Loucy (cell line): ENCODE measurements at regions not wholly inside any gene's neighbourhood (a gene's known extent, or its start where the extent isn't known, plus 50 kb on each side); places are given as distances from the start of the nearest gene placed in this dataset.

Experiments used
- H2AFZ ChIP-seq: fragments of 200-600 bp; sonication (generic); 2 replicates; pipeline ENCODE4 v1.6.0; 2016; ENCODE audit warnings: antibody characterized with exemption, mild to moderate bottlenecking, low read length, moderate library complexity
- H3F3A ChIP-seq: fragments of 200-600 bp; 2 replicates; pipeline ENCODE4 v1.6.0; 2016; ENCODE audit warnings: antibody characterized with exemption, low read depth, mild to moderate bottlenecking
- H3K27me3 ChIP-seq: fragments of 200-600 bp; sonication (generic); 2 replicates; pipeline ENCODE4 v1.6.1; 2014; ENCODE audit warnings: low read length, mild to moderate bottlenecking; ENCODE audit not compliant: insufficient read depth, poor library complexity, severe bottlenecking
- H3K36me3 ChIP-seq: fragments of 200-600 bp; sonication (generic); 2 replicates; pipeline ENCODE4 v1.6.1; 2016; ENCODE audit warnings: low read length; ENCODE audit not compliant: insufficient read depth
- H3K4me1 ChIP-seq: fragments of 200-600 bp; sonication (generic); 2 replicates; pipeline ENCODE4 v1.5.1; 2014; ENCODE audit warnings: low read length, mild to moderate bottlenecking; ENCODE audit not compliant: insufficient read depth, poor library complexity, severe bottlenecking
- H3K4me2 ChIP-seq: fragments of 200-600 bp; sonication (generic); 2 replicates; pipeline ENCODE4 v1.6.0; 2014; ENCODE audit warnings: antibody characterized with exemption, low read length, low read depth, mild to moderate bottlenecking; ENCODE audit not compliant: poor library complexity, severe bottlenecking
- H3K4me3 ChIP-seq: fragments of 200-600 bp; sonication (generic); 2 replicates; pipeline ENCODE4 v1.5.1; 2014; ENCODE audit warnings: low read length, mild to moderate bottlenecking, mixed read lengths; ENCODE audit not compliant: poor library complexity, severe bottlenecking
- H3K79me2 ChIP-seq: fragments of 200-600 bp; sonication (generic); 2 replicates; pipeline ENCODE4 v1.6.1; 2014; ENCODE audit warnings: low read length; ENCODE audit not compliant: insufficient read depth
- H3K9ac ChIP-seq: fragments of 200-600 bp; sonication (generic); 2 replicates; pipeline ENCODE4 v1.6.0; 2014; ENCODE audit warnings: mild to moderate bottlenecking, low read depth, low read length, moderate library complexity; ENCODE audit not compliant: poor library complexity, severe bottlenecking
- H3K9me2 ChIP-seq: fragments of 200-600 bp; sonication (generic); replicated peaks from 2 replicates; pipeline ENCODE4 v1.6.1; 2016; ENCODE audit warnings: low read depth, low read length, mixed read lengths
- H3K9me3 ChIP-seq: fragments of 200-600 bp; sonication (generic); 2 replicates; pipeline ENCODE4 v1.6.1; 2014; ENCODE audit warnings: mild to moderate bottlenecking, antibody characterized with exemption, low read length, low read depth; ENCODE audit not compliant: insufficient read depth
- H4K20me1 ChIP-seq: fragments of 200-600 bp; sonication (generic); 2 replicates; pipeline ENCODE4 v1.6.0; 2014; ENCODE audit warnings: antibody characterized with exemption, low read length, mild to moderate bottlenecking; ENCODE audit not compliant: insufficient read depth, poor library complexity, severe bottlenecking
- EZH2phosphoT487 ChIP-seq: fragments of 200-600 bp; IDR thresholded peaks from 2 replicates; pipeline ENCODE4 v1.6.1; 2018; ENCODE audit warnings: antibody characterized with exemption, mild to moderate bottlenecking, moderate library complexity, borderline replicate concordance
- TF ChIP-seq, protein P1 (sequence below): fragments of 200-600 bp; sonication (generic); conservative IDR thresholded peaks from 2 replicates; pipeline ENCODE4 v1.5.1; 2014; ENCODE audit warnings: mild to moderate bottlenecking, antibody characterized with exemption, low read length

DNA sequence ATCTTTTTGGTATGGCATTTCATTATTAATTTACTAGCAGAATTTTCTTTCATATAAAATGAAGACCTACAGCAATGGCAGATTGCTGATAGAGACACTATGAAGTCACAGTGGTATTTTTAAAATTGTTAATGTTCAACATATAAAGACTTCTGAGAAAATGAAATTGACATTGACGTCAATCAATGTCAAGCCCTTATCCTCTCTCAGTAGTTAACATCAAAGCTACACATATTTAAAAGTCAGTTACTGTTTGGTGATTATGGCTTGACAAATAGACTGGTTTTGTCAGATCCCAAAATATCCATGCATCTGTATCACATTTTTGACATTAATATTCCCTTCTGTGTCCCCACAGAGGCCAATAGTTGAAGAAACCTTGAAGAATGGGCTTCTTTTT is 1069.1 kb upstream of the SEL1L start:
- no peak overlapping the region for H3K4me3 ChIP-seq
- H2AFZ ChIP-seq, result no peak overlapping the region
- H3F3A ChIP-seq, result no peaks in the 10 kb centered on the region

DNA sequence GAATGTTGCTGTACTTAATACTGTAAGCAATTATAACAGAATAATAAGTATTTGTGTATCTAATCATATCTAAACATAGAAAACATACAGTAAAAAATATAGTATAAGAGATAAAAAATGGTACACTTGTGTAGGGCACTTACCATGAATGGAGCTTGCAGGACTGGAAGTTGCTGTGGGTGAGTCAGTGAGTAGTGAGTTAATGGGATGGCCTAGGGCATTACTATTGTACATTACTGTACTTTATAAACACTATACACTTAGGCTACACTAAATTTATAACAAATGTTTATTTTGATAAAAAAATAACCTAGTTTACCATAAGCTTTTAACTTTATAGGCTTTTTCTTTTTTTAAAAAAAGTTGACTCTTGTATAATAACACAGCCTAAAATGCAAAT is 1071.2 kb upstream of the SEL1L start:
- no peaks in the 10 kb centered on the region for H3K36me3 ChIP-seq
- H3K9me2 ChIP-seq, result no peaks in the 10 kb centered on the region
- H4K20me1 ChIP-seq, result no peaks in the 10 kb centered on the region
- no peaks in the 10 kb centered on the region for H3K4me1 ChIP-seq
- no peak overlapping the region for H3K9ac ChIP-seq
- H3K4me3 ChIP-seq, result no peak overlapping the region
- H2AFZ ChIP-seq, result no peak overlapping the region
- no peaks in the 10 kb centered on the region for H3K79me2 ChIP-seq
- no peaks in the 10 kb centered on the region for H3K9me3 ChIP-seq
- TF ChIP-seq, protein P1, sequence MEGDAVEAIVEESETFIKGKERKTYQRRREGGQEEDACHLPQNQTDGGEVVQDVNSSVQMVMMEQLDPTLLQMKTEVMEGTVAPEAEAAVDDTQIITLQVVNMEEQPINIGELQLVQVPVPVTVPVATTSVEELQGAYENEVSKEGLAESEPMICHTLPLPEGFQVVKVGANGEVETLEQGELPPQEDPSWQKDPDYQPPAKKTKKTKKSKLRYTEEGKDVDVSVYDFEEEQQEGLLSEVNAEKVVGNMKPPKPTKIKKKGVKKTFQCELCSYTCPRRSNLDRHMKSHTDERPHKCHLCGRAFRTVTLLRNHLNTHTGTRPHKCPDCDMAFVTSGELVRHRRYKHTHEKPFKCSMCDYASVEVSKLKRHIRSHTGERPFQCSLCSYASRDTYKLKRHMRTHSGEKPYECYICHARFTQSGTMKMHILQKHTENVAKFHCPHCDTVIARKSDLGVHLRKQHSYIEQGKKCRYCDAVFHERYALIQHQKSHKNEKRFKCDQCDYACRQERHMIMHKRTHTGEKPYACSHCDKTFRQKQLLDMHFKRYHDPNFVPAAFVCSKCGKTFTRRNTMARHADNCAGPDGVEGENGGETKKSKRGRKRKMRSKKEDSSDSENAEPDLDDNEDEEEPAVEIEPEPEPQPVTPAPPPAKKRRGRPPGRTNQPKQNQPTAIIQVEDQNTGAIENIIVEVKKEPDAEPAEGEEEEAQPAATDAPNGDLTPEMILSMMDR, result no peak
- TF ChIP-seq EZH2phosphoT487, result no peak
- H3F3A ChIP-seq, result no peaks in the 10 kb centered on the region
- H3K27me3 ChIP-seq, result no peaks in the 10 kb centered on the region
- no peak overlapping the region for H3K4me2 ChIP-seq

More for the DNA sequence above, 1069.1 kb upstream of the SEL1L start:
- H3K9me3 ChIP-seq, result no peaks in the 10 kb centered on the region
- H3K4me1 ChIP-seq, result no peaks in the 10 kb centered on the region
- no peaks in the 10 kb centered on the region for H3K27me3 ChIP-seq
- H3K9ac ChIP-seq, result no peak overlapping the region
- no peak overlapping the region for H3K4me2 ChIP-seq
- H3K9me2 ChIP-seq, result no peaks in the 10 kb centered on the region
- H3K79me2 ChIP-seq, result no peaks in the 10 kb centered on the region
- TF ChIP-seq, protein P1, result no peak
- TF ChIP-seq EZH2phosphoT487, result no peak
- no peaks in the 10 kb centered on the region for H3K36me3 ChIP-seq
- no peaks in the 10 kb centered on the region for H4K20me1 ChIP-seq

DNA sequence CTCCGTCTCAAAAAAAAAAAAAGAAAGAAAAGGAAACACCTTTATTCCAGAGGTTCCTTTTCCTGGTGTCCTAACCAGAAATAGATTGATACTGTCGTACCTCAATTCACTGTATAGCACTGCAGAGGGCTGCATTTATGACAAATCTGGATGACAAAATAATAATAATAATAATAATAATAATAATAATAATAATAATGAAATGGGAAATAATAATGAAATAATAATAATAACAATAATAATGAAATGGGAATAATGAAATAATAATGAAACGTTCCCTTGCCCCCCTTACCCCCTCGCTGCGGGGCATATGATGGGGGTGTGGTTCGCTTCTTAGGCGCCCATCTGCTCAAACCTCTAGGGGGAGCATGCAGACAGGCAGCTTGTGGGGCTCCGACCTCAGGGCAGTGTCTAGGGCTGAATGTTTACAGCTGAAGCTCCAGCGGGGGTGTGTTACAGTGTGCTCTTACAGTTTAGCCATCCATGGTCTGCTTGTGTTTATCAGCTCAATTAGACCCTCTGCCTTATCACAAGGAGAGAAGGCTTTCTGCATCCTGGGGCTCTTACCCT is 1088.3 kb upstream of the SEL1L start:
- Histone ChIP-seq H2AFZ (no peak overlapping the region), H3F3A (no peaks in the 10 kb centered on the region), H3K4me3 (no peak overlapping the region), H3K79me2 (no peaks in the 10 kb centered on the region), H3K4me2 (no peak overlapping the region), H3K4me1 (no peaks in the 10 kb centered on the region), H3K9me2 (no peaks in the 10 kb centered on the region), H4K20me1 (no peaks in the 10 kb centered on the region), H3K36me3 (no peaks in the 10 kb centered on the region), H3K9ac (no peak overlapping the region), H3K27me3 (no peaks in the 10 kb centered on the region), H3K9me3 (no peaks in the 10 kb centered on the region)
- no peak for TF ChIP-seq EZH2phosphoT487
- TF ChIP-seq, protein P1, result no peak
